NOMO-1 (cell line): ENCODE measurements at regions not wholly inside any gene's neighbourhood (a gene's known extent, or its start where the extent isn't known, plus 50 kb on each side); places are given as distances from the start of the nearest gene placed in this dataset.

Experiments
- DNase-seq, 2 experiments: peaks; one replicate each; lab custom pipeline; 2025; ENCODE audit not compliant: unreplicated experiment in 2 of 2; lab: John Stamatoyannopoulos, UW

- no peak for DNase-seq
Measured at GRCh38 chr18:39051013-39051412, 1485.4 kb upstream of the CELF4 start.

GRCh38 chr18:39039813-39040212 is 1474.2 kb upstream of the CELF4 start:
- no peak for DNase-seq

GRCh38 chr18:39037925-39038324 is 1472.3 kb upstream of the CELF4 start:
- no peak for DNase-seq

- DNase-seq: no peak
Measured at GRCh38 chr18:39033312-39033711, 1467.7 kb upstream of the CELF4 start.

- no peak for DNase-seq
Measured at GRCh38 chr18:39031647-39032046, 1466.0 kb upstream of the CELF4 start.

GRCh38 chr18:39030124-39030655 is 1464.6 kb upstream of the CELF4 start:
- DNase-seq: no peak

- no peak for DNase-seq
Measured at GRCh38 chr18:39025531-39025930, 1459.9 kb upstream of the CELF4 start.

GRCh38 chr18:39019989-39020388 is 1454.4 kb upstream of the CELF4 start:
- DNase-seq: no peak

GRCh38 chr18:39007031-39007902 is 1441.7 kb upstream of the CELF4 start:
- no peak for DNase-seq

GRCh38 chr18:38996056-38996455 is 1430.5 kb upstream of the CELF4 start:
- no peak for DNase-seq

- DNase-seq: no peak
Measured at GRCh38 chr18:38993342-38993741, 1427.7 kb upstream of the CELF4 start.

- no peak for DNase-seq
Measured at GRCh38 chr18:38984968-38985367, 1419.4 kb upstream of the CELF4 start.

- no peak for DNase-seq
Measured at GRCh38 chr18:38982072-38982471, 1416.5 kb upstream of the CELF4 start.

GRCh38 chr18:38981389-38981788 is 1415.8 kb upstream of the CELF4 start:
- DNase-seq: no peak

GRCh38 chr18:38980420-38980819 is 1414.8 kb upstream of the CELF4 start:
- no peak for DNase-seq

- no peak for DNase-seq
Measured at GRCh38 chr18:38972571-38972970, 1407.0 kb upstream of the CELF4 start.

GRCh38 chr18:38971881-38972280 is 1406.3 kb upstream of the CELF4 start:
- no peak for DNase-seq

GRCh38 chr18:38966841-38967240 is 1401.2 kb upstream of the CELF4 start:
- DNase-seq: no peak

GRCh38 chr18:38963943-38964660 is 1398.5 kb upstream of the CELF4 start:
- DNase-seq: no peak

GRCh38 chr18:38961880-38962279 is 1396.3 kb upstream of the CELF4 start:
- DNase-seq: no peak

- DNase-seq: no peak
Measured at GRCh38 chr18:38957736-38958135, 1392.1 kb upstream of the CELF4 start.

GRCh38 chr18:38956068-38956467 is 1390.5 kb upstream of the CELF4 start:
- no peak for DNase-seq
